H1 (cell line): ENCODE measurements at regions not wholly inside any gene's neighbourhood (a gene's known extent, or its start where the extent isn't known, plus 50 kb on each side); places are given as distances from the start of the nearest gene placed in this dataset.

ENCODE experiments used
- CTCF ChIA-PET: fragments of 300-600 bp; sonication (Branson Sonifier 250); formaldehyde crosslinking; loops from one replicate; lab custom pipeline; 2021; ENCODE audit not compliant: partially characterized antibody; lab: Charles Lee
- POLR2A ChIA-PET: fragments of 300-600 bp; sonication (Branson Sonifier 250); formaldehyde crosslinking; loops from one replicate; lab custom pipeline; 2021; ENCODE audit warnings: inconsistent platforms; ENCODE audit not compliant: partially characterized antibody; lab: Charles Lee
- DNase-seq, 2 experiments: peaks; one replicate each; pipeline versions ENCODE4 v3.0.0 to v3.0.0-alpha.2; 2010 to 2022; ENCODE audit warnings: low spot score in 2 of 2, low read depth in 1 of 2, mixed read lengths in 1 of 2
- FAIRE-seq: peaks from 2 replicates; lab custom pipeline; 2011; peaks lifted over from hg19 to GRCh38; lab: Jason Lieb, UNC
- H2AFZ ChIP-seq: 2 replicates; pipeline ENCODE4 v1.8.1; 2012; ENCODE audit warnings: low read length, inconsistent platforms
- H2AK5ac ChIP-seq: 2 replicates; pipeline ENCODE4 v1.6.1; 2013; ENCODE audit warnings: low read depth, low read length
- H2BK120ac ChIP-seq: replicated peaks from 2 replicates; pipeline ENCODE3; 2013; ENCODE audit warnings: low read depth, low read length, inconsistent platforms
- H2BK12ac ChIP-seq: 2 replicates; pipeline ENCODE4 v1.6.1; 2013; ENCODE audit warnings: low read depth, low read length
- H2BK15ac ChIP-seq: 2 replicates; pipeline ENCODE4 v1.6.1; 2013; ENCODE audit warnings: low read length
- H2BK20ac ChIP-seq: 2 replicates; pipeline ENCODE4 v1.6.1; 2013; ENCODE audit warnings: low read length
- H2BK5ac ChIP-seq: 2 replicates; pipeline ENCODE4 v1.6.1; 2013; ENCODE audit warnings: low read depth, low read length
- H3K14ac ChIP-seq: 2 replicates; pipeline ENCODE4 v1.6.1; 2013; ENCODE audit warnings: inconsistent platforms; ENCODE audit not compliant: insufficient read length
- H3K18ac ChIP-seq: 2 replicates; pipeline ENCODE4 v1.6.1; 2013; ENCODE audit warnings: low read length; ENCODE audit errors: extremely low read depth
- H3K23ac ChIP-seq: 2 replicates; pipeline ENCODE4 v1.6.1; 2013; ENCODE audit warnings: inconsistent platforms; ENCODE audit not compliant: insufficient read length
- H3K23me2 ChIP-seq: 2 replicates; pipeline ENCODE4 v1.6.1; 2013; ENCODE audit warnings: low read depth, low read length
- H3K27ac ChIP-seq: 2 replicates; pipeline ENCODE4 v1.6.1; 2011; ENCODE audit warnings: low read depth, low read length, inconsistent platforms
- H3K27me3 ChIP-seq, 4 experiments: replicated peaks in 1 of 4; 1 replicate in 1 of 4; 2 replicates in 3 of 4; pipeline versions ENCODE4 v1.6.1 to v1.8.1; 2011 to 2013; ENCODE audit warnings: low read length in 3 of 4, mild to moderate bottlenecking in 3 of 4, inconsistent platforms in 2 of 4, mixed read lengths in 2 of 4, moderate library complexity in 1 of 4; ENCODE audit not compliant: control insufficient read depth in 3 of 4, insufficient read depth in 3 of 4; ENCODE audit errors: extremely low read depth in 1 of 4
- H3K36me3 ChIP-seq, 4 experiments: 2 replicates each; pipeline versions ENCODE4 v1.6.1 to v1.8.1; 2011 to 2013; ENCODE audit warnings: mild to moderate bottlenecking in 4 of 4, low read length in 3 of 4, moderate library complexity in 2 of 4, control low read depth in 1 of 4, inconsistent platforms in 1 of 4; ENCODE audit not compliant: insufficient read depth in 4 of 4, control insufficient read depth in 2 of 4
- H3K4ac ChIP-seq: replicated peaks from 2 replicates; pipeline ENCODE3; 2013; ENCODE audit warnings: low read length, low read depth, mixed read lengths, inconsistent platforms; ENCODE audit not compliant: insufficient read length
- H3K4me1 ChIP-seq, 4 experiments: replicated peaks in 1 of 4; 1 replicate in 1 of 4; 2 replicates in 3 of 4; pipeline versions ENCODE4 v1.6.1 to v1.8.1; 2011 to 2013; ENCODE audit warnings: low read length in 3 of 4, inconsistent platforms in 2 of 4, mixed read lengths in 1 of 4; ENCODE audit not compliant: insufficient read depth in 4 of 4, control insufficient read depth in 3 of 4
- H3K4me2 ChIP-seq, 2 experiments: 2 replicates each; pipeline versions ENCODE4 v1.6.1 to v1.8.1; 2011 to 2013; ENCODE audit warnings: low read depth in 2 of 2, low read length in 2 of 2, control low read depth in 1 of 2, inconsistent platforms in 1 of 2, mild to moderate bottlenecking in 1 of 2; ENCODE audit not compliant: insufficient read depth in 1 of 2
- H3K4me3 ChIP-seq, 4 experiments: fragments of 200-600, 300-600 bp in 1 of 4; sonication (generic), shearing (Covaris generic), sonication (Bioruptor Twin) in 1 of 4; 2 replicates each; pipeline versions ENCODE4 v1.5.1 to v1.8.1; 2011 to 2016; ENCODE audit warnings: low read length in 4 of 4, low read depth in 3 of 4, control low read depth in 2 of 4, inconsistent platforms in 2 of 4, mild to moderate bottlenecking in 2 of 4, mixed read lengths in 1 of 4, moderate library complexity in 1 of 4; ENCODE audit not compliant: insufficient read depth in 2 of 4; ENCODE audit errors: extremely low read depth in 1 of 4
- H3K56ac ChIP-seq: replicated peaks from 2 replicates; pipeline ENCODE3; 2013; ENCODE audit warnings: low read depth, mild to moderate bottlenecking, mixed read lengths, low read length, inconsistent platforms; ENCODE audit not compliant: insufficient read length
- H3K79me1 ChIP-seq: 2 replicates; pipeline ENCODE4 v1.6.1; 2013; ENCODE audit warnings: low read depth, low read length, control low read depth
- H3K79me2 ChIP-seq, 2 experiments: 2 replicates each; pipeline versions ENCODE4 v1.6.1 to v1.8.1; 2012 to 2013; ENCODE audit warnings: low read length in 2 of 2, mild to moderate bottlenecking in 2 of 2, inconsistent platforms in 1 of 2; ENCODE audit not compliant: insufficient read depth in 2 of 2, control insufficient read depth in 1 of 2
- H3K9ac ChIP-seq, 4 experiments: replicated peaks in 1 of 4; 1 replicate in 1 of 4; 2 replicates in 3 of 4; pipeline versions ENCODE4 v1.6.1 to v1.8.1; 2011 to 2013; ENCODE audit warnings: low read depth in 3 of 4, low read length in 3 of 4, control low read depth in 2 of 4, mild to moderate bottlenecking in 2 of 4, moderate library complexity in 2 of 4, inconsistent platforms in 1 of 4; ENCODE audit errors: extremely low read depth in 1 of 4
- H3K9me3 ChIP-seq, 2 experiments: 2 replicates each; pipeline versions ENCODE4 v1.6.1 to v1.8.1; 2012 to 2013; ENCODE audit warnings: mild to moderate bottlenecking in 2 of 2, moderate library complexity in 2 of 2, control low read depth in 1 of 2, inconsistent platforms in 1 of 2, low read depth in 1 of 2, low read length in 1 of 2, mixed read lengths in 1 of 2; ENCODE audit not compliant: insufficient read depth in 2 of 2
- H4K20me1 ChIP-seq, 2 experiments: replicated peaks in 1 of 2; 2 replicates each; pipeline versions ENCODE3 to v1.8.1; 2011 to 2013; ENCODE audit warnings: inconsistent platforms in 2 of 2, low read length in 2 of 2, mild to moderate bottlenecking in 1 of 2; ENCODE audit not compliant: insufficient read depth in 2 of 2, control insufficient read depth in 1 of 2
- H4K5ac ChIP-seq: 2 replicates; pipeline ENCODE4 v1.6.1; 2013; ENCODE audit warnings: low read length, low read depth, mixed read lengths, inconsistent platforms; ENCODE audit not compliant: insufficient read length
- H4K8ac ChIP-seq: 2 replicates; pipeline ENCODE4 v1.8.0; 2013; ENCODE audit warnings: mild to moderate bottlenecking, moderate library complexity, low read length, inconsistent platforms; ENCODE audit not compliant: insufficient read depth; ENCODE audit errors: extremely low read depth
- H4K91ac ChIP-seq: replicated peaks from 2 replicates; pipeline ENCODE3; 2013; ENCODE audit warnings: low read length, mixed read lengths, inconsistent platforms; ENCODE audit not compliant: insufficient read length
- CBX5 ChIP-seq: fragments of 300-800, 300-1000 bp; sonication (generic); IDR thresholded peaks from 2 replicates; pipeline ENCODE4 v1.7.1; 2016; ENCODE audit warnings: antibody characterized with exemption, low read length, low read depth
- WGBS, 2 experiments: shearing (Covaris generic) in 1 of 2; methylation state at CpG; one replicate each; pipeline versions ENCODE4 v1.1.6 to v1.1.7; 2013 to 2015; ENCODE audit warnings: low lambda C conversion rate in 2 of 2, mixed read lengths in 2 of 2, inconsistent platforms in 1 of 2, low coverage in 1 of 2, missing lambda C conversion rate in 1 of 2; ENCODE audit not compliant: insufficient replicate concordance in 2 of 2, insufficient coverage in 1 of 2, insufficient read length in 1 of 2; ENCODE audit errors: extremely low coverage in 1 of 2, missing lambda C conversion rate in 1 of 2; 5-methylcytosine and 5-hydroxymethylcytosine counted together

DNA sequence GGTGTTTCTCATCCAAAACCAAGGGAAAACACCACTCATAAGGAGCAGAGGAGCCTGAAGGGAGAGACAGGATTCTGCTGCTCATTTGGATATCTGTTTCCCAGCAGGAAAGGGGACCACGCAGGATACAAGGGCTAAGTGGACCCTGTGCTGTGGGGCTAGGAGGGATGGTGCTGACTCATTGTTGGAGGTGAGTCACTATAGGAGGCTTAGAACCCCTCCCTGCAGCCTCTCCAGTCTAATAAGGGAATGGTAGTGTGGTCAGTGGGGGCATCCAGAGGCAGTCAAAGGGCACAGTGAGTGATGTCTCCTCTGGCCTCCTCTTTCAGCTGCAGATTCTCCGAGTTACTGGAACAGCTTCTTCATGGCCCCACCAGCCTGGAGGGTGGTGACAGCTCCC is 442.3 kb downstream of the TUBA3C start:
- Histone ChIP-seq H2AK5ac (no peak overlapping the region), H2AFZ (no peak overlapping the region), H2BK5ac (no peak overlapping the region), H2BK12ac (no peak overlapping the region), H3K79me2 (no peaks in the 10 kb centered on the region), H3K27ac (no peak overlapping the region), H4K8ac (no peak overlapping the region), H3K4me3 (no peak overlapping the region), H2BK120ac (no peak overlapping the region), H3K27me3 (no peaks in the 10 kb centered on the region), H3K4ac (no peak overlapping the region), H4K5ac (no peak overlapping the region), H3K14ac (no peak overlapping the region), H3K18ac (no peak overlapping the region), H3K79me1 (no peaks in the 10 kb centered on the region), H3K36me3 (no peaks in the 10 kb centered on the region), H3K4me2 (no peak overlapping the region), H2BK15ac (no peak overlapping the region), H4K20me1 (no peaks in the 10 kb centered on the region), H3K56ac (no peak overlapping the region), H4K91ac (no peak overlapping the region), H3K23ac (no peak overlapping the region), H2BK20ac (no peak overlapping the region), H3K23me2 (no peaks in the 10 kb centered on the region), H3K4me1 (no peaks in the 10 kb centered on the region), H3K9me3 (peaks cover 21 to 59% of the 10 kb centered on the region in 2 experiments; a peak in 3 of 4 replicates), H3K9ac (no peak overlapping the region)
- CTCF ChIA-PET: no interaction called here
- no peak for DNase-seq
- 70% methylated on average over 2 of the region's 2 CpGs; no CpG with 5 or more reads in 1 of the 2 experiments for WGBS, 2 experiments
- no peak for FAIRE-seq
- POLR2A ChIA-PET: no interaction called here
- no peak for TF ChIP-seq CBX5
